HG02970 (cell line): ENCODE measurements at regions not wholly inside any gene's neighbourhood (a gene's known extent, or its start where the extent isn't known, plus 50 kb on each side); places are given as distances from the start of the nearest gene placed in this dataset.

Experiments
- ATAC-seq: cut with Tn5 transposase; IDR thresholded peaks from one replicate; pipeline ENCODE4 v1.9.1; 2021; ENCODE audit warnings: mild to moderate bottlenecking, moderate library complexity, moderate number of reproducible peaks; ENCODE audit not compliant: unreplicated experiment, low FRiP score

DNA sequence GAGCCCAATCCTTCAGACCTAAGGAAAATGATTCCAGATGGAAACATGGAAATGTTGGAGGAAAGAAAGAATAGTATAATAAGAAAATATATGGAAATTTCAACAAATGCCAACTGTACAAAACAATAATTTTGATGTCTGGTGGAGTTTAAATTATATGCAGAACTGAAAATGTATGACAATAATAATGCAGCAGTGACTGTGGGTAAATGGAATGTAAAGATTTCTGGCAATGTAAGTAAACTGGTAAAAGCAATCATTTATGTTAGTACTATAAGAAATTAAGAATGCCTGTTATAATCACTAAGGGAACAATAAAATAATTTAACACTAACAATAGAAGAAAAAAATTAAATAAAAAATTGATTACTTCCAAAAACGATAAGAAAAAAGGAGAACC is 89.0 kb downstream of the EDN1 start:
- no peak for ATAC-seq

DNA sequence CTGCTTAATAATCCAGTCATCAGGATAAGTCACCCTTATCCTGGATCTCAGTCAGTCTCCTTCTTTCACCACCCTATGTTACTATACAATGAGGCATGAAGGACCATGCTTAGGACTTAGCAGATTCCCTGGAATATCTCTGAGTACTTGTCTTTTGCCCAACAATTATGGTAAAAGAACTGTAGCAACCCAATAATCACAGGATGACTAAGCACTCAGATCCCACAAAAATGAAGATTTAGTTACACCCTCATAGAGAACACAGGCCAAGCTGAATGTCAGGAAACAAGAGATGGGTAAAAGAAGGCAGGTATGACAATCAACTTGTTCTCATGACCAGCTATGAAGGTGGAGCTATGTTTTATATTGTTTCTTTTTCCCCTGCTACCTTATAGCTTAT is 91.4 kb downstream of the EDN1 start:
- no peak for ATAC-seq

DNA sequence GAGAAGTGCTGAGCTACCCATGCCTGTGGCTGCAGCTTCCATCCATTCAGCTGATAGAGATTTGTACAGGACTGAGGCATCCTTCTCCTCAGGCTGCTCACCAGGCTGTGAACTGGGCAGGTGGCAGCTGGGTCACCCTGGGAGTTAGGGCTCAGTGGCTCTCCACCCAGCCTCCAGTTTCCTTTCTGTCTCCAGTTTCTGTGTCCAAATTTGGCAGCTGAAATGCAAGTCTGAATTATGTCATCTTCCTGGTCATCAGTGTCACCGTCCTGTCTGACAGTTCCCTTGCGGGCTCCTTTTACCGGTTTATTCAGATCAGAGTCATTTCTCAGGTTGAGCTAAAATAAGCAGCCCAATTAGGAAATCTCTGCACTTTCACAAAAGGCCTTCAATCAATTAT is 93.3 kb downstream of the EDN1 start:
- ATAC-seq: no peak

DNA sequence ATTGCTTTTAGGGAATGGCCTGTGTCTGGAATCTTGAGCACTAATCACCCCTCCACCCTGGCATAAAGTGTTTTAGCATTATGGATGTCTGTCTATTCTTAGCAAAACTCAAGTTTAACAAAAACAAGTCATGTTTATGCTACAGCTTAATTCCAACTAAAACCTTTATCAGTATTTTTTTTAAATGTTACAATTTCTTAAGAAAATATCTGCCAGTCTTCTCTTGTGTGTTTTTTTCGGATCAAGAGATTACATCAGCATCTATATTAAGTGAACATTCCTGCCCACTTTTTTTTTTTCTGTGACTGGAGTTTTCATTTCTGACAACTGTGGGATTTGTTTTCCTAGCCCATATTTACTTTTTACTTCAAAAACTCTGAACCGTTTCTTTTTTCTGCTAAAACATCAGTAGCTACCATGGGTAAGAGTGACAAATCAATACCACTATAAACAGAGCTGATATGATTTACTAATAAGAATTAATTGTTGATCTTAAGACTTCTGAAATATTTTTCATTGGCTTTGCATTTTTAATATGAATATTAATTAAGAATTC is 94.3 kb downstream of the EDN1 start:
- ATAC-seq: no peak

DNA sequence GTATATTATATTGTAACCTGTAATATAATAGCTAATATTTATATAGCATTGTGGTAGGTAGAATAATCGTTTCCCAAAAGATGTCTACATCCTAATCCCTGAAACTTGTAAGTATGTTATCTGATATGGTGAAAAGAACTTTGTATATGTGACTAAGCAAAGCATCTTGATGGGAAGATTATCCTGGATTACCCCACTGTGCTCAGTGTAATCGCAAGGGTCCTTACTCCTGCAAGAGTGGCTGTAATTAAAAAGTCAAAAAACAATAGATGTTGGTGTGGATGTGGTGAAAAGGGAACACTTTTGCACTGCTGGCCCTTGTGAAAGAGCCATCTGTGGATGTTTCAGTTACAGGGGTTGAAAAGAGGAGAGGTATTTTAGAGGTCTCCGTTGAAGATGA is 95.2 kb downstream of the EDN1 start:
- no peak for ATAC-seq

DNA sequence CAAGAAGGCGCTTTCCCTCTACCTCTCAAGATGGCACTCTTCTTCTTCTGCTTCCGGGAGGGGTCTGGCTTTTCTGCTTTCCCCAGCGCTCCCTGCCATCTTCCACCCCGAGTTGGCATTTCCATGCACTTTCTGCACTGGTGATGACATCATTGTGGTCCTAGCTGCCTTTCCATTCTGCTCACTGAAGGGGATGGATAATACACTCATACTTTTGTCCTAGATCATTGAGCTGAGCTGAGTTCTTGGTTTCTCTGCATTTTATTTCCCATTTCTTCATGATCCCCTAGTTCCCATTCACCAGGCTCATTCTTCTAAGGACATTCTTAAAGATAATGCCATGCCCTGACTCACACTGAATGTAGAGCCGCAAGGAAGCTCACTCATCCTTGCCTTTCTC is 96.7 kb downstream of the EDN1 start:
- ATAC-seq: no peak

DNA sequence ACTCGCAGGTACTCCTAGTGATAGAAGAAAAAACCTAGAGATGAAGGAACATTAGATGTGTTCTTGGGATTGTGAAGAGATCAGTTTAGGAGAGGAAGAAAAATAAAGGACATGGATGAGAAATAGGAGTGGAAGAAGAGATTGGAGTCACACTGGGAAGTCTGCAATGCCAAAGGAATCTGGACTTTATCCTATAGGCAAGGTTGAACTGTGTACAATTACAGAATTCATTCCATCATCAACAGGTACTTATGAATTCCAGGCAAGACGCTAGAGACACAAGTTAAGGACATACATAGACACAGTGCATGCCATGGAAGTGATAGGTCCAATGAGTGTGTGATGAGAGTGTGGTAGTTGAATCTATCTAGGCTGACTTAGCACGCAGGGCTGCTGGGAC is 101.3 kb downstream of the EDN1 start:
- ATAC-seq: no peak

DNA sequence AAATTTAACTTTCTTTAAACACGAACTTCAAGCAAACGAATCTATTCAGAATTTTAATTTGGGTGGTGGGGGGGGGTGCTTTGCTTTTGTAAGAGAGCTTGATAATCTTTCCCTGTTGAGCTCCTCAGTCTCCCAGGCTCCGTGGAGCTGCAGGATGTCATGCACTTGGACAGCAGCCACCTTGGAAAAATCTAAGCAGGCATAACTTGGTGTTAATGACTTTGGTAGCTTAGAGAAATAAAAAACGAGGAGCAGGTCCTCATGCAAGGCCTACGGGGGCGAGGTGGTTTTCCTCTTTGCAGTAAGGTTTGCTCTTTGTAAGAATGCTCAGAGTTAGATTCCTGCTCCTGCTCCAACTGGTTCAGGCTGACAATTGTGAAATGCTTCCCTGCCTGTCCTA is 102.3 kb downstream of the EDN1 start:
- no peak for ATAC-seq

DNA sequence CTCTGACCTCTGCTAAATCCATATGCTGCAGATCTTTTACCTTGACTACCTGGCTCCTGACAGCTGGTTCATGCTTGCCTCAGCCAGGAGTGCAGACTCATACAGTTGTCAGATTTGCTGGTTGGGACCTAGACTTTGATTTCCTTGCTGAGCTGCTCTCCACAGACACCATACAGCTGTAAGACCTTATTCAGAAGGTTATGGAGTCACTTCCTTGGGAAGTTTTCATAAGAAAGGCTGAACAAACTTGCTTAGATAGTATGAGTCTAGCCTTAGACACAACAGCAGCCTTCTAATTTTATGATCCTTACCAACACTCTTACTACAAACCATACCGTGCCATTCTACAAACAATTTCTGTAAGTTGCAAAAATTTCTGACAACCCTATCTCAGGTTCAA is 102.9 kb downstream of the EDN1 start:
- ATAC-seq: no peak

DNA sequence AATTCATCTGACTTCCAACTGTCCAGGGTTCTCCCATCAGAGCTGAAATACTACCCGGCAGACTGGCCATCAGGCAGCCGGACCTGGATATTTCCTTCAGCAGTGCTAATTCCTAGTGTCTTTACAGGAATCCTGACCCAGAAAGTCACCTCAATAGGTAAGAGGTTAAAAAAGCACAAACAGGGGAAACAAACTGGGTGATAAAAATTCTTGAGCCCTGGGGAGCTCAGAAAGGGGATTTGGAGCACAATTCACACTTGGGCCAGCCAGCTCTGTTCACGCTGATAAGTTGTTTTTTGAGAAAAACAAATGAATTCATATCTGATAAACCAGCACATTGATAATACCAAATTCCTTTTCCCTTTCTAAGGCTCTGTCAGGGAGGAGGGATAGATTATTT is 104.0 kb downstream of the EDN1 start:
- ATAC-seq: no peak

DNA sequence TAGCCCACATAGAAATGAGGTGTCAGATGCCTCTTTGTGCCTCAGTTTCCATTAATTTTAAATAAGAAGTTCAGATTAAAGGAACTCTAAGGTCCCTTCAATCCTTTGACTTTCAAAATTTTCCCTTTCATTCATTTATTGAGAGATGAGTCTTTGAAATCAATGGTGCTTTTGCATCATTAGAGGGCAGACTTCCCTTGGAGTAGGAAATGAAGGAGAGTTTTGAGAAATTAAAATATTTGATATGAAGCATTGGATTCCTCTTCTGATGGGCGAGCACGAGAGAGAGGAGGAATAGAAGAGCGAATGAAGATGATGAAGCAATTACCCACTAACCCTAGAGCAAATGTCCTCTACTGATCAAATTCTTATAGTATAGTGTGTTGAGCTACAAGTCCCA is 105.7 kb downstream of the EDN1 start:
- ATAC-seq: no peak

DNA sequence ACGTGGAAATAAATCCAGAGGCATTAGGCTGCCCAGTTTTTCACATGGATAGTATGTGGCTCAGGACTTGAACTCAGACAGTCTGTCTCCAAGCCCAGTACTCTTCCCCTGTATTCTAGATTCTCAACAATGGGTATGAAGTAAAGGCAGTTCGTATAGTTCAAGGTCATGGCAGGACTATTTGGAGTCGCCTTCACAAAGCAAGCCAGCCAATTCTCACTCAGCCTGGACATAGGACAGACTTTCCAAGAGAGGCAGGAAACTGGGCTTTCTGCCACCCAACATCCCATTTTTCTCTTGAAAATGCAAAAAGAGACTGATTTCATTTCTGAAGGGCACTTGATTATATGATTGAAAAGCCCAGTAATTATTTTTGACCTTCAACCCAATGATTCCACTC is 111.0 kb downstream of the EDN1 start:
- ATAC-seq: no peak

DNA sequence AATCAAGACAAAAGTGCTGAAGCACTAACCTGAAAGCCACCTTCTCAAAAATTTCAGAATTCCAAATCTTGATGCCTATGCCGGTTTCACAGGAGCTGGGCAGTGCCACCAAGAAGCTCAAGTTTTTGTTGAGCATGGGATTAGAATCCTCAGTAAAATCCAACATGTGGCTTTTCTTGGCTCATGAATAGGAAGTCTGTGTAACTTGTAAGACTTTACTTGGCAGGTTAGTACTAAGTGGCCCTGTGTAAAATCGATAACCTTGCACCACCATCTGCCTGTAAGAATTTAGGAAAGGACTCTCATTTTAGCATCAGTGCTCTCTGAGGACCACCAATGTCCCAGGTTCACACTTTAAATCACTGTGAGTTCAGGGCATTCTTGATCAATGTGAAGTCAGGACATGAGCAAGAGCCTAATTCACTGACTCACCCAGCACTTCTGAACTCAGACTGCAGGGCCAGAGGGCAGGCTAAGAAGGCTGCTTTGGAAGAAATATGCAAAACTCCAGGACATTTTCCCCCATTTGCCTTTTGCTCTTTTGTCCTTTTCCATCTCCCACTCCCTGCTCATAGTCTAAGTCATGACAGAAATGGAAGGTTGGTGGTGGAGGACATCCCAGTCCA is 113.2 kb downstream of the EDN1 start:
- no peak for ATAC-seq

DNA sequence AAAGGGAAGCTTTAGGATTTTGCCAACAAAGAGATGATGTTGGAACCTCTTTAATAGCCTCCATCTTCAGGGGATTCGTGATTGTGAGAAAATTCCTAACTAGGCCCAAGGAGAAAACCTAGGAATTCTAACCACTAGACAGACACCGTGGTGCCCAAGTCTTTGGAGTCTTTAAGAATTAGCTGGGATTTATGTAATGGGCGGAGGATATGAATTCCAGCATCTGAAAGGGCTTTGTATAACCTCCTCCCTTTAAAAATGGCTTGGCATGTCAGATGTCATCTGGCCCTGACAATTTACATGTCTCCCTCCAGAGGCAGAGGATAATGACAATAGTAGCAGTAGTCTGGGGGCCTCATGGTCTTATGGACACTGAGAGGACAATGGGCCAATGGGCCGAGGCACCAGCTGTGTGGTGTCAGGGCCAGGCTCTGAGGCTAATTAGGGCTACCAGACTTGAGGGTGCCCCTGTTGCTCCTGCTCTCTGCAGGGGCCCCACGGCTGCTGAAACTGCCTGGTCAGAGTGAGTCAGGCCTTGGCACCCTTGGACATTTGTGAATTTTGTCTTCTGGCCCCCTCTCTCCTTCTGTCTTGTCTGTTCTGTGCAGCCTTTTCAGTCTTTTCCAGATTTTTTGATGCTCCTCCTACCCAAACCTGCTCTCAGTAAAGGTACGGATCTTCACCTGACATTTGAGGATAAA is 113.9 kb downstream of the EDN1 start:
- no peak for ATAC-seq

DNA sequence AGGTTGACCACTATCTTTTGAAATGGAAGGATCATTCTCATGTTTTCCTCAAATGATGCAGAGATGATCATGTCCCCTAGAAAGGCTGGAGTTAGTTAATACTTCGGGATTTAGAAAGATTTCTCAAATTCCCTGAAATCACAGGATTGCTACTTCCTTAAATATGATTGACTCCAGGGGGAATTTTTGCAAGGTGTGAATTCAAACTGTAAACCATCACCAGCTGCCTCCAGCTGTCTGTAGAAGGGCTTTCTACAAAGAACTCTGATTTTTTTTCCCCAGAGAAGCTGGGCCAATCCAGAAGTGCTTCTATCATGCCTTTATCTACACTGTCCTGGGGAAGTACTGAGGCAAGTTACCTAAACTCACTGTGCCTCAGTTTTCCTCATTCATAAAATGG is 114.5 kb downstream of the EDN1 start:
- no peak for ATAC-seq

DNA sequence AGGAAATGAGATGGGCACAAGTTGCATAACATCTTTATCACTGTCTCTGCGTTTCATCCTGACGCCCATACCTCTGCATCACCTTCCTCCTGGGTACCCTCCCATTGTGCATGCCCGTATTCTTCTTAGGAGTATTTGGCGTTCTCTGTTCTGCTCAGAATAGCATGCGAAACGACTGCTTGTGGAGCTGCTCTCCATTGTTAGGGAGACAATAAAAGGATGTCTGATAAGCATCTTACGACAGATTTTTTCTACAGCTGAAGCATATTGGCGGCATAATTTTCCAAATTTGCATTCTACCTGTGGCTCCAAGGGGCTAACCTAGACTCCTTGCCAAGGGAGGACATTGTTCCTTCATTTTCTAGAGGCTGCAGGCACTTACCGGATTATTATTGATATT is 118.6 kb downstream of the EDN1 start:
- ATAC-seq: no peak

DNA sequence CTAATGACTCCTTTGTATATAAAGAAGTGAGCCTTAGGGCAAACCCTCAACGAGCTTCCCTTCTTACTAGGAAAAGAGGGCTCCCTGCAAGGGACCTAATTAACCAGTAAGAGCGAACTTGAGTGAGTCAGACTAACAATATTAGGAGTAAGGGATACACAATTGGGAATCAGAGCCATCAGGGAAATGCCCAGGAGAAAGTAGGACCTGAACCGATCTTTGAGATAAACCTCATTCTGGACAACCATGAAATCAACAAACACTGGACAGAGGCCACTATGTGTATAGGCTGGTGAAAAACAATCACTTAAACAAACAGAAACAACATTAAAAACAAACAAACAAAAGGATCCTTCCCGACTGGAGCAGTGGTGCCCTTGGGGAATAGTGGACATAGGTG is 120.8 kb downstream of the EDN1 start:
- no peak for ATAC-seq

DNA sequence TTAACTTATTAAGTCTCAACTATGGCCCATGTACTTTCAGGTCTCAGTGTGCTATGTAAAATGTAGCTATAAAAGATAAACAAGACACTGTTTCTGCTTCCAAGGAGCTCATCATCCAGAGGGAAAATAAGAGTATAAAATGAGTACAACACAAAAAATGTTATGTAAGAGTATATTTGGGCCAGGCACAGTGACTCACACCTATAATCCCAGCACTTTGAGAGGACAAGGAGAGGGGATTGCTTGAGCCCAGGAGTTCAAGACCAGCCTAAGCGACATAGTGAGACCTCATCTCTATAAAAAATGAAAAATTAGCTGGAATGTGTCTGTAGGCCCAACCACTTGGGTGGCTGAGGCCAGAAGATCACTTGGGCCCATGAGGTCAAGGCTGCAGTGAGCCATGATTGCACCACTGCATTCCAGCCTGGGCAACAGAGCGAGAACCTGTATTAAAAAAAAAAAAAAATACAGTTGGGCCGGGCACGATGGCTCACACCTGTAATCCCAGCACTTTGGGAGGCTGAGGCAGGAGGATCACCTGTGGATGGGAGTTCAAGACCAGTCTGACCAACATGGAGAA is 124.0 kb downstream of the EDN1 start:
- ATAC-seq: no peak

DNA sequence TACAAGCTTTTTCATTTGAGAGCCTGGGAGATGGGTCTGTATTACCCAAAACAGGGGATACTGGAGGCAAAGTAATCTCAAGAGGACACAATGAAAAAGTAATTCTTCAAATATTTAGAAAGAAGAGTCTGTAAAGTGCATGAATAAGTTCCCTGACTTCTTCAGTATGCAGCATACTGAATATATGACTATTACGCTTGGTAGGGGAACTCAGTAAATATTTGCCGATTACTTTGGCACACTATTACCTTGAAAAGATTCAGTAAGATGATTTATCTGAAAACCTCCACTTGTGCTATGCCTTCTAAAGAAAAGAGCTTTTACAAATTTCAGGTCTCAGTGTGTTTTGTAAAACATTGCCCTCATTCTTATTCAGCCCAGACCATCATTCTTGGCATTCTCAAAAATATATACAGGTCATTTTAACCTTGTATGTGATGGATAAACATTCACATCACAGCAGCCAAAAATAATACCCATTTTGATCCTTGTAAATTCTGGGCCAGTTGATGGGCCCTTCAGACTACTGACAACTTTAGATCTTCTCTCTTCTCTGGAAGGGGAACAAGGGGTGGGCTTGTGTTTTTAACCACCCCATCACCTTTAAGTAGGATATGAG is 125.9 kb downstream of the EDN1 start:
- no peak for ATAC-seq

DNA sequence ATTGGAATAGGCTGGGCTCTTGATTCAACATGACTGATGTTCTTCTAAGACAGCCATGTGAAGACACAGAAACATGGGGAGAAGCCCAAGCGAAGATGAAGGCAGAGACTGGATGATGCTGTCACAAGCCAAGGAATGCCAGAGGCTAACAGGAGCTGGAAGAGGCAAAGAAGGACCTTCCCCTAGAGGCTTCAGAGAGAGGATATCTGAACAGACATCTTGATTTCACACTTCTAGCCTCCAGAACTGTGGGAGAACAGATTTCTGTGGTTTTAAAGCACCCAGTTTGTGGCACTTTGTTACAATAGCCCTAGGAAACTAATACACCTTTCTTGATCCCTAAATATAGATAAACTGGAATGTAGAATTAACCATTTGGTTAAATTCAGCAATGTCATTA is 127.0 kb downstream of the EDN1 start:
- ATAC-seq: no peak

DNA sequence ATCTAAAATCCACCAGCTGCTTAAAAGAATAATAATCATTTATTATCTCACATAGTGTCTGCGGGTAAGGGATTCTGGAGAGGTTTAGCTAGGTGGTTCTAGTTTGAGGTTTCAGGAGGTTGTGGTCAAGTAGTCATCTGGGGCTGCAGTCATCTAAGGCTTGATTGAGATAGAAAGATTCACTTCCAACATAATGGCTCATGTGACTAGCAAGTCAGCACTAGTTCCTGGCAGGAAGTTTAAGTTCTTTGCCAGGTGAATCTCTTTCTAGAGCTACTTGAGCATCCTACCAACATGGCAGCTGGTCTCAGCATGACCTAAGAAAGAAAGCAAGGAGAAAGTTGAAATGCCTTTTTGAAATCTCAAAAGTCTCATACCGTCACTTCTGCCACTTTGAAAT is 128.8 kb downstream of the EDN1 start:
- ATAC-seq: no peak
